ENCODE measurements at regions not wholly inside any gene's neighbourhood (a gene's known extent, or its start where the extent isn't known, plus 50 kb on each side); places are given as distances from the start of the nearest gene placed in this dataset.

DNA sequence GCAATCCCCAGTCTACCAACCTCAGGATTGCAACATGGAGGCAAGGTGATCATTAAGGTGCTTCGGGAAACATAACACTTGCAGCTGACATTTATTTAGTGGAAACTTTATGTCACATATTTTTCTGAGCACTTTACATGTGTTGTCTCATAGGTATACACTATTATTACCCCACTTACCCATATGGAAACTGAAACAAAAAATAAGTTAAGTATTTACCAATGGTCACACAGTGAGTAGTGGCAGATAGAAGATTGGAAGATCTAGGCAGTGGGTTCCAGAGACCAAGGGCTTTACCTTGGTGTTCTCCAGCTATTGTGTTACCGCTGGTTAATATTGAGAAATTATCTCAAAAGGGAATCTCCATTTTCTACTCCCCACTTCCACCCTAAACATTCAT is 1279.1 kb upstream of the SORCS1 start:
- TF ChIP-seq, protein P1, sequence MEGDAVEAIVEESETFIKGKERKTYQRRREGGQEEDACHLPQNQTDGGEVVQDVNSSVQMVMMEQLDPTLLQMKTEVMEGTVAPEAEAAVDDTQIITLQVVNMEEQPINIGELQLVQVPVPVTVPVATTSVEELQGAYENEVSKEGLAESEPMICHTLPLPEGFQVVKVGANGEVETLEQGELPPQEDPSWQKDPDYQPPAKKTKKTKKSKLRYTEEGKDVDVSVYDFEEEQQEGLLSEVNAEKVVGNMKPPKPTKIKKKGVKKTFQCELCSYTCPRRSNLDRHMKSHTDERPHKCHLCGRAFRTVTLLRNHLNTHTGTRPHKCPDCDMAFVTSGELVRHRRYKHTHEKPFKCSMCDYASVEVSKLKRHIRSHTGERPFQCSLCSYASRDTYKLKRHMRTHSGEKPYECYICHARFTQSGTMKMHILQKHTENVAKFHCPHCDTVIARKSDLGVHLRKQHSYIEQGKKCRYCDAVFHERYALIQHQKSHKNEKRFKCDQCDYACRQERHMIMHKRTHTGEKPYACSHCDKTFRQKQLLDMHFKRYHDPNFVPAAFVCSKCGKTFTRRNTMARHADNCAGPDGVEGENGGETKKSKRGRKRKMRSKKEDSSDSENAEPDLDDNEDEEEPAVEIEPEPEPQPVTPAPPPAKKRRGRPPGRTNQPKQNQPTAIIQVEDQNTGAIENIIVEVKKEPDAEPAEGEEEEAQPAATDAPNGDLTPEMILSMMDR (conservative IDR thresholded peaks at IDR 0.05 in 1 of 2, IDR thresholded peaks at IDR 0.05 in 1 of 2; ENCODE audit: extremely low read depth in 1 of 2, insufficient read depth in 1 of 2, low read depth in 1 of 2, low read length in 2 of 2): no peak
- no peak for TF ChIP-seq EZH2 (IDR thresholded peaks at IDR 0.05; ENCODE audit: borderline replicate concordance, low read length)
